Astrocyte of the cerebellum (primary cell): ENCODE measurements at regions not wholly inside any gene's neighbourhood (a gene's known extent, or its start where the extent isn't known, plus 50 kb on each side); places are given as distances from the start of the nearest gene placed in this dataset.

Source experiments
- DNase-seq: peaks from one replicate; pipeline ENCODE4 v3.0.0-alpha.2; 2011; ENCODE audit warnings: low read depth
- H3K4me3 ChIP-seq: 2 replicates; pipeline ENCODE4 v1.5.1; 2011; ENCODE audit warnings: mild to moderate bottlenecking, low read depth, low read length, moderate library complexity
- in situ Hi-C: cut with HindIII; loops from 2 replicates; pipeline ENCODE4 v1.10.0; 2017; ENCODE audit warnings: low sequenced_read_pairs
- TF ChIP-seq, protein P1 (sequence below): IDR thresholded peaks from 2 replicates; pipeline ENCODE4 v1.5.1; 2012; ENCODE audit warnings: low read length, low read depth, moderate library complexity, mild to moderate bottlenecking; ENCODE audit errors: missing control alignments

GRCh38 chr2:22798386-22798785 lies 586.6 kb upstream of the KLHL29 start:
- TF ChIP-seq, protein P1, sequence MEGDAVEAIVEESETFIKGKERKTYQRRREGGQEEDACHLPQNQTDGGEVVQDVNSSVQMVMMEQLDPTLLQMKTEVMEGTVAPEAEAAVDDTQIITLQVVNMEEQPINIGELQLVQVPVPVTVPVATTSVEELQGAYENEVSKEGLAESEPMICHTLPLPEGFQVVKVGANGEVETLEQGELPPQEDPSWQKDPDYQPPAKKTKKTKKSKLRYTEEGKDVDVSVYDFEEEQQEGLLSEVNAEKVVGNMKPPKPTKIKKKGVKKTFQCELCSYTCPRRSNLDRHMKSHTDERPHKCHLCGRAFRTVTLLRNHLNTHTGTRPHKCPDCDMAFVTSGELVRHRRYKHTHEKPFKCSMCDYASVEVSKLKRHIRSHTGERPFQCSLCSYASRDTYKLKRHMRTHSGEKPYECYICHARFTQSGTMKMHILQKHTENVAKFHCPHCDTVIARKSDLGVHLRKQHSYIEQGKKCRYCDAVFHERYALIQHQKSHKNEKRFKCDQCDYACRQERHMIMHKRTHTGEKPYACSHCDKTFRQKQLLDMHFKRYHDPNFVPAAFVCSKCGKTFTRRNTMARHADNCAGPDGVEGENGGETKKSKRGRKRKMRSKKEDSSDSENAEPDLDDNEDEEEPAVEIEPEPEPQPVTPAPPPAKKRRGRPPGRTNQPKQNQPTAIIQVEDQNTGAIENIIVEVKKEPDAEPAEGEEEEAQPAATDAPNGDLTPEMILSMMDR, result no peak
- no peak for DNase-seq
- in situ Hi-C loops, result no loop called here
- no peak overlapping the region for H3K4me3 ChIP-seq

DNA sequence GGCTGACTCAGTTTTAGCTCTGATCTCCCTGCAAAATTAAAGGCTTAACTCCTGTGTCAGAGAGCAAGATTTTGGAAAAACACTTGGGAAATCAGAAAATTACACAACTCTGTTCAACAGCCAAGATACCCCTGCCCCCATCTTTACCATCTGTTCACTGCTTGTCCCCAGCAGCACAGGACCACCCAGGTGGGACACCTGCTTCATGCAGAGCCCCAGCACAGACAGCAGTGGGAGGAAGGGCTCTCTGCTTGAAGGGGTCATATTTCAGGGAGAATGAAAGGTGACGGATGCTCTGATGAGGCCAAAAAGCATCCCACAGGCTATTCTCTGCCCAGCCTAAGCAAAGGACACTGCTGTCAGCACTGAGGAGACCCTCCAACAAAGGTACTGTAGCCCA lies 584.6 kb upstream of the KLHL29 start:
- H3K4me3 ChIP-seq, result no peak overlapping the region
- TF ChIP-seq, protein P1, result no peak
- DNase-seq, result no peak
- in situ Hi-C loops, result no loop called here

DNA sequence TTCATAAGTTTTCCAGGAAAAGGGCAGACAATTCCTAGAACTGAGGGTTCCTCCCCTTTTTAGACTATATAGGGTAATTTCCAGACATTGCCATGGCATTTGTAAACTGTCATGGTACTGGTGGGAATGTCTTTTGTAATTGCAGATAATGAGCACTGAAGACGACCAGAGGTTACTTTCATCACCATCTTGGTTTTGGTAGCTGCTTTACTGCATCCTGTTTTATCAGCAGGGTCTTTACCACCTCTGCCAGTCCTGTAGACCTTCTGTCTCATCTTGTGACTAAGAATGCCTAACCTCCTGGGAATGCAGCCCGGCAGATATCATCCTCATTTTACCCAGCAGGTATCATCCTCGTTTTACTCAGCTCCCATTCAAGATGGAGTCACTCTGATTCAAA lies 583.9 kb upstream of the KLHL29 start:
- DNase-seq, result no peak
- H3K4me3 ChIP-seq, result no peak overlapping the region
- in situ Hi-C loops, result no loop called here
- TF ChIP-seq, protein P1, result no peak

DNA sequence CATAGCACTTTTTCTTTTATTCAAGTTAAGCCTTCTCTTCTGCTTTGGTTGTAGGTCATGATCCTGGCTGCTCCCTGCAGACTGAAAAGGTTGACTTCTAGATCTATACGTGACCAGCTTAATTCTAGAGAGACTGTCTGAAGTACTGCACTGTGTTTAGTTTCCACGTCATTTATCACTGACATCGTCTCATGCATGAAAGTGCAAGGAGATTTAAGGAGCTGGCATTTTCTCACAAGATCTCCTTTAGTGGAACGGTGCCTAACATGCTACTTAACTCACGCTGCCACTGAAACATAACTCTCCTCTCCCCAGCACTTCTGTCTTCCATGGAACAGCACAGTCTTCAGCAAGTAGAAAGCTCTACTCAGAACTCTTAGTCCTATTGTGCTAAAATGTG lies 583.0 kb upstream of the KLHL29 start:
- no peak overlapping the region for H3K4me3 ChIP-seq
- TF ChIP-seq, protein P1, result no peak
- DNase-seq, result no peak
- in situ Hi-C loops, result no loop called here

- TF ChIP-seq, protein P1, result no peak
- in situ Hi-C loops, result no loop called here
- no peak for DNase-seq
- H3K4me3 ChIP-seq, result no peak overlapping the region
Measured at GRCh38 chr2:22807872-22808271, 577.1 kb upstream of the KLHL29 start.

DNA sequence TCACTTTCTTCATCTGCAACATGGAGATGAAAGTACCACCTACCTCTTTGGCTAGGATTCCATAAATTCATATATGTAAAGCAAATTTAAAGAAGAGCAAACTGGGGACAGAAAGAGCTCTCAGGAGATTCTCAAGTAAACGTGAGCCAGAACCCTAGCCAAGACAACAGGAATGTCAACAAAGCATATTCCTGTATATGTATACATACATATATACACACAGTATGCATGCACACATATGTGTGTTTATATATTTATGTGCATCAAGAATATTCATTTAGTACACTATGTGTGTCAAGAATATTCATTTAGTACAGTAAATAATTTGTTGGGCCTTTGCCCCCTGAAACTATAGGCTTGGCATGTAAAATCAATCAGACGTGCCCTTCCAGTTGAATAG lies 574.4 kb upstream of the KLHL29 start:
- in situ Hi-C loops, result no loop called here
- TF ChIP-seq, protein P1, result no peak
- no peak for DNase-seq
- H3K4me3 ChIP-seq, result no peak overlapping the region
